SJSA1 (cell line): ENCODE measurements at regions not wholly inside any gene's neighbourhood (a gene's known extent, or its start where the extent isn't known, plus 50 kb on each side); places are given as distances from the start of the nearest gene placed in this dataset.

Experiments used
- DNase-seq, 2 experiments: peaks; one replicate each; pipeline ENCODE4 v3.0.0-alpha.2; 2015 to 2020; ENCODE audit warnings: low spot score in 2 of 2, low read depth in 1 of 2
- H3K27ac ChIP-seq: fragments of 250-450 bp; sonication (Bioruptor Pico); 2 replicates; pipeline ENCODE4 v1.5.1; 2020; ENCODE audit warnings: mild to moderate bottlenecking, moderate library complexity
- H3K27me3 ChIP-seq: fragments of 250-450 bp; sonication (Bioruptor Pico); replicated peaks from 2 replicates; pipeline ENCODE4 v1.5.1; 2020; ENCODE audit warnings: mild to moderate bottlenecking, moderate library complexity
- H3K36me3 ChIP-seq: fragments of 250-450 bp; sonication (Bioruptor Pico); 2 replicates; pipeline ENCODE4 v1.5.1; 2020; ENCODE audit warnings: mild to moderate bottlenecking
- H3K4me1 ChIP-seq: fragments of 250-450 bp; sonication (Bioruptor Pico); replicated peaks from 2 replicates; pipeline ENCODE4 v1.6.1; 2021; ENCODE audit warnings: mild to moderate bottlenecking
- H3K4me3 ChIP-seq: fragments of 250-450 bp; sonication (Bioruptor Pico); 2 replicates; pipeline ENCODE4 v1.5.1; 2020; ENCODE audit warnings: mild to moderate bottlenecking
- H3K9me3 ChIP-seq: fragments of 250-450 bp; sonication (Bioruptor Pico); replicated peaks from 2 replicates; pipeline ENCODE4 v1.5.1; 2020; ENCODE audit warnings: mild to moderate bottlenecking

GRCh38 chr11:122193457-122193856 is 77.4 kb upstream of the BLID start:
- Histone ChIP-seq H3K27ac (peak overlapping the region; percentile 41), H3K9me3 (no peaks in the 10 kb centered on the region), H3K27me3 (no peaks in the 10 kb centered on the region), H3K36me3 (no peaks in the 10 kb centered on the region), H3K4me3 (no peak overlapping the region), H3K4me1 (peaks cover 68% of the 10 kb centered on the region)
- no peak for DNase-seq

DNA sequence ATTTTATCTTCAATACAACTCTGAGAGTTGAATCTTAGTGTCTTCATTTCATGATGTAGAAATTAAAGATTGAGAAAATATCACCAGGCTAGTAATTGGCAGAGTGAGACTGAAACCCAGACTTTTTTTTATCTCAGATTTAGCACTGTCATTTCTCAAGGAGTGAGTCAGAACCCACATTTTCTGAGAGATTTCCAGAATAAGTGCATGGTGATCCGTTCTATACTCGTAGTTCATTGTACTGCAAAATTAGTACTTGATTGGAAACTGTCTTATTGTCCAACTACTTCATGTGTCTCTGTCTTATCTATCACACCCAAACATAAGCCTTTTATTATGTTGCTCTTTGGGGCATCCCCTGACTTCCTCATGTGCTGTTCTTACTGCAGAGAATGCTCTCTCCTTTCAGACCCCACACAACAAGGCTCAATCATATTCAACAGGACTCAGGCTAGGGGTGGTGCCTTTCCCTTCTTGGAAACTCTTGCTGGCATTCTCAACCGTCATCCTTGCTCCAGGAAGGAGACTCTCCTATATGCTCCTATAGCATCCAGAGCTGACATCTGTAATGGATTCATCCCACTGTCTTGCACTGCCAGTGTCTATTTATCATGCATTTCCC is 76.7 kb upstream of the BLID start:
- H3K4me1 ChIP-seq = peaks cover 66% of the 10 kb centered on the region
- H3K36me3 ChIP-seq = no peaks in the 10 kb centered on the region
- H3K4me3 ChIP-seq = no peak overlapping the region
- H3K9me3 ChIP-seq = no peaks in the 10 kb centered on the region
- H3K27me3 ChIP-seq = no peaks in the 10 kb centered on the region
- no peak for DNase-seq
- peak overlapping the region; percentile 41 for H3K27ac ChIP-seq

GRCh38 chr11:122190768-122191167 is 74.8 kb upstream of the BLID start:
- H3K27ac ChIP-seq = no peak overlapping the region
- peaks cover 49% of the 10 kb centered on the region for H3K4me1 ChIP-seq

DNA sequence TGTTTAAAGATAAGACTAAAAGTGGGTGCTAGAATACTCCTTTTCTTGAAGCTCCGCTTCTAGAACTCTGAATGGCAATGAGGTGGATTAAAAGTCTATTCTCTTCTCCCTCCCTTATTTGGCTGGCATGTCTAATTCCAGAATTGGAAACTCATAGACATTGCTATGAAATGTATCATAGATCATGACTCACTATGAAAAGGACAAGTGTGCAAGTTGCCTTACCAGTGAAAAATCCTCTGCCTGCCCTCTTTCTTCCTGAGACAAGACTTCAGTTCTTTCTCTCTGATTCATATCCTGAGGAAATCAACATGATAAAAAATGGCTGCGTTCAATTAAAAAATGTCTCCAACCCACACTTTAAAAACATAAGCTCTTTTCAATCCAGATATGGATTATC is 73.2 kb upstream of the BLID start:
- peak; percentile 63 to 77 for DNase-seq
- no peaks in the 10 kb centered on the region for H3K36me3 ChIP-seq
- H3K27ac ChIP-seq = peak overlapping the region; percentile 88
- H3K4me1 ChIP-seq = peaks cover 45% of the 10 kb centered on the region
- H3K9me3 ChIP-seq = no peaks in the 10 kb centered on the region
- no peaks in the 10 kb centered on the region for H3K27me3 ChIP-seq
- H3K4me3 ChIP-seq = no peak overlapping the region

More at GRCh38 chr11:122190768-122191167, 74.8 kb upstream of the BLID start:
- no peaks in the 10 kb centered on the region for H3K9me3 ChIP-seq
- H3K27me3 ChIP-seq = no peaks in the 10 kb centered on the region
- H3K36me3 ChIP-seq = no peaks in the 10 kb centered on the region
- no peak for DNase-seq
- H3K4me3 ChIP-seq = no peak overlapping the region

DNA sequence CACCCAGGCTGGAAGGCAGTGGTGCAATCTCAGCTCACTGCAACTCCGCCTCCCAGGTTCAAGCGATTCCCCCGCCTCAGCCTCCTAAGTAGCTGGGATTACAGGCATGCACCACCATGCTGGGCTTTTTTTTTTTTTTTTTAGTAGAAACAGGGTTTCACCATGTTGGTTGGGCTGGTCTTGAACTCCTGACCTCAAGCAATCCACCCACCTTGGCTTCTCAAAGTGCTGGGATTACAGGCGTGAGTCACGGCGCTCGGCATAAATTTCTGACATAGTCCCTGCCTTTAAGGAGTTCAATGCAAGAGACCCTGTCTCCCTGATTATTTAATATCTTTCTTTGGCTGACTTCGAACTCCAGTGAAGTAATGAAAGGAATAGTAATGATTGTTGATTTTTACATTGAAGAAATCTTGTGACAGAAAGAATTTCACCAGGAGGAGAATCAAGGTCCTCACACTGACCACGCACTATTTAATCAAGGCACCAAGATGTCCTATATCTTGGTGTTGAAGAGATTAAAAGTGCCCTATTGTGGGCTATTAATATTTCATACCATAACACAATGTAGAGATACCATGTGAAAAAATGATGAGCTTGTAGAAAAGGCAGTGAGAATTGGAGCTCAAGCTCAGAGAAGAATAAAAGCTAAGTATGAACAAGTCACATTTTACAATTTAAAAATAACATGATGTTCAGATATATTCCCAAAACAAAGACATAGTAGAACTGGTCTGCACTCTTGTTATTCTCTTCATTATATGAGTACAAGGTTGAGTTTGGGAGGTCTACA is 71.6 kb upstream of the BLID start:
- Histone ChIP-seq H3K27ac (peak overlapping the region; percentile 88; the same call in 1 of the 2 replicates), H3K4me3 (no peak overlapping the region), H3K4me1 (peaks cover 28% of the 10 kb centered on the region), H3K27me3 (no peaks in the 10 kb centered on the region), H3K36me3 (no peaks in the 10 kb centered on the region), H3K9me3 (no peaks in the 10 kb centered on the region)
- no peak for DNase-seq

DNA sequence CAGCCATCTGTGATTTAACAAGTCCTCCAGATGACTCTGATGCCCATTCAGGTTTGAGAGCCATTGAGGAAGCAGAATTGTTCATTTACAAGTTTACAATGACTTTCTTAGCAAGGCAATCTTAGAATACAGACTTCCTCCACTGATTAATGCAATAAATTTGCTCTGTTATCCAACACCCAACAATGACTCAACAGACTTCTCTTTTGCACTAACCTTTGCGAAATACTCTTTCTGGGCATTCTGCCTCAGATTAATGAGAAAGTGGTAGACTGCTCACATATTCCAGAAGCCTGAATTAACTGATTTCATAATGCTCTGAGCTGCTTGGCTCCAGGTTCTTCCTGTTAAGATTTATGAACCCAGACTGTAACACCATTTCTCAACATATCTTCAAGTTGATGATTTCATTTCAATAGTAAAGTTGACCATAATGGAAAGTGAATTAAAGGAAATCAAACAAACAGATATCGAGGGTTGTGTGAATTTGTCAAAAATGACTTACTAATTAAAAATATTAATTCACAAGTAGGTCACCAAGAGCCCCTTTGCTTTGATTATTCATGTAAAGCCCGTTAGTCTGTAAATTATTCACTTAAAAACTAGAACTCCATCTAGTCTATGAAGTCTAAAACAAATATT is 70.5 kb upstream of the BLID start:
- peaks cover 30% of the 10 kb centered on the region for H3K4me1 ChIP-seq
- H3K4me3 ChIP-seq = no peak overlapping the region
- H3K36me3 ChIP-seq = no peaks in the 10 kb centered on the region
- no peak overlapping the region for H3K27ac ChIP-seq
- DNase-seq = no peak
- no peaks in the 10 kb centered on the region for H3K9me3 ChIP-seq
- no peaks in the 10 kb centered on the region for H3K27me3 ChIP-seq

DNA sequence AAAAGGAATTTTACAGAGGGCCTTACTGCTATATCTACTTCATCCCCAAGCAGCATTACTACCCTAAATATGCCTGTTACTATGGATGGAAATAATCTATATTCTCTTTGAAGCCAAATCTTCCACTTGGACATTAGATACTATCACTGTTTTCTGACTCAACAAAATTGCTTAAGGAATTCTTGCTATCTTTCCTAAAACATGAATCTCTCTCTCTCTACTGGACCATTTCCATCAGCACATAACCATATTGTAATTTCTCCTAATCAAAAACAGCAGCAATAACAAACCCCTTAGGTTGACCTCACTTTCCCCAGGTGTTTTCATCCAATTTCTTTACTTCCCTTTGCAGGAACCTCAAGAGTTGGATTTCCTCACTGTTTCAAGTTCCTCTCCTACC is 67.9 kb upstream of the BLID start:
- DNase-seq = no peak
- Histone ChIP-seq H3K4me3 (no peak overlapping the region), H3K27me3 (no peaks in the 10 kb centered on the region), H3K27ac (no peak overlapping the region), H3K9me3 (no peaks in the 10 kb centered on the region), H3K4me1 (peaks cover 38% of the 10 kb centered on the region), H3K36me3 (no peaks in the 10 kb centered on the region)

DNA sequence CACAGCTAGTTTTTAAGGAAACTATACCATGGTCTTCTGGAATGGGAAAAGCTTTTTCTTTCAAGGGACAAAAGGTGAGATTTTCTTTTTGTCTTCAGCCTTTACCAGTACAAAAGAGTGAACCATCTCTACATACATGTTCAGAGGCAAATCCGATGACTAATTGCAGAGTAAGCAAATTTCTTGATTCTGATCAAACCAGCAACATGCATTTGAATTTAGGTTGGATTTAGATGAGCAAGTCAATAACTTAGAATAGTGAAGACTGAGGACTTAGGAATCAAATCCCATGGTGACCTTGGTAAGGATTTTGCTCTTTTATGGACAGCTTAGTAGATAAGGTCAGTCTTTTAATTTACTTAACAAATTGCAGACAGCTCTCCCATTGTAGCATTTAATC is 65.9 kb upstream of the BLID start:
- H3K9me3 ChIP-seq = no peaks in the 10 kb centered on the region
- no peak for DNase-seq
- peaks cover 48% of the 10 kb centered on the region for H3K4me1 ChIP-seq
- H3K4me3 ChIP-seq = no peak overlapping the region
- H3K27me3 ChIP-seq = no peaks in the 10 kb centered on the region
- H3K27ac ChIP-seq = no peak overlapping the region
- H3K36me3 ChIP-seq = peaks cover 5% of the 10 kb centered on the region; the same call in 1 of the 2 replicates

DNA sequence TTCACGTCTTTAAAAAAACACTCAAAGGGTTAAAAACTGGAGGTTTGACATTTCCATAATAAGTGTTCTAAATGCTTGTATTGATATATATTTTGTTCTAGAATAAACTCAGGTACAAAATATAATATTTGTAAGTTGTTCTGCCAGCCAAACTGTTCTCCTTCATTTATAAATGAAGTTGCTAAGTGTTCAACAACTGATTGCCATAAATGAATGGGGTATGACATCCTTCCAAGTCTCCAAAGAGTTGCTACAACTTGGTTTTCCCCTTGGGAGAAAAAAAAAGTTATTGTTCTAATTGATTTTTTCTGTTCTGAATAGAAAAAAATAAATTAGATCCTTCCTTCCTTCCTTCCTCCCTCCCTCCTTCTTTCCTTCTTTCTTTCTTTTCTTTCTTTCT is 65.4 kb upstream of the BLID start:
- Histone ChIP-seq H3K9me3 (no peaks in the 10 kb centered on the region), H3K4me3 (no peak overlapping the region), H3K4me1 (peaks cover 52% of the 10 kb centered on the region), H3K36me3 (peaks cover 10% of the 10 kb centered on the region; the same call in 1 of the 2 replicates), H3K27ac (peak overlapping the region; percentile 79), H3K27me3 (no peaks in the 10 kb centered on the region)
- no peak for DNase-seq

- Histone ChIP-seq H3K36me3 (peaks cover 19% of the 10 kb centered on the region; the same call in 1 of the 2 replicates), H3K27ac (peak overlapping the region; percentile 79), H3K9me3 (no peaks in the 10 kb centered on the region), H3K4me3 (peak overlapping the region; percentile 36), H3K27me3 (no peaks in the 10 kb centered on the region), H3K4me1 (peaks cover 61% of the 10 kb centered on the region)
- DNase-seq = peak; percentile 76 to 78
Measured at GRCh38 chr11:122179961-122180834, 64.2 kb upstream of the BLID start.

GRCh38 chr11:122178795-122179194 is 62.8 kb upstream of the BLID start:
- H3K27me3 ChIP-seq = no peaks in the 10 kb centered on the region
- DNase-seq = no peak
- peaks cover 19% of the 10 kb centered on the region; the same call in 1 of the 2 replicates for H3K36me3 ChIP-seq
- H3K27ac ChIP-seq = peak overlapping the region; percentile 79
- H3K4me1 ChIP-seq = peaks cover 67% of the 10 kb centered on the region
- peak overlapping the region; percentile 36 for H3K4me3 ChIP-seq
- no peaks in the 10 kb centered on the region for H3K9me3 ChIP-seq

DNA sequence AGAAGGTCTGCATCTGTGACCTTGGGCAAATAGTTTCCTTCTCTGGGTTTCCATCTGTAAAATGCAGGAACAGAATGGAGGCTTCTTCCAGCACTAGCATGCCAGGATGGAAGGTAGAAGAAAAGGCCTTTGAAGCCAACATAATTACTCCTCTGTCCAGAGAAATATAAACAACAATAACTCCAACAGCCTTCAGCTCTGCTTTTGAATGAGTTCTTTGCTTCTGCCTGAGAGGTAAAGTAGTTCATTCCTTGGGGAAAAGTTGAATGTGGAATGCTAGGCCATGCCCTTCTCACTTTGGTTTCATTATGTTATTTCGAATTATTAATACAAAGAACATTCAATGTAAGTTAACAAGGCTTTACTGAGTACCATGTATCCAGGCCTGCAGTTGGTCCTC is 61.2 kb upstream of the BLID start:
- no peak overlapping the region for H3K27ac ChIP-seq
- no peak for DNase-seq
- no peaks in the 10 kb centered on the region for H3K27me3 ChIP-seq
- peaks cover 79% of the 10 kb centered on the region for H3K4me1 ChIP-seq
- H3K9me3 ChIP-seq = no peaks in the 10 kb centered on the region
- H3K4me3 ChIP-seq = no peak overlapping the region
- peaks cover 19% of the 10 kb centered on the region; the same call in 1 of the 2 replicates for H3K36me3 ChIP-seq

DNA sequence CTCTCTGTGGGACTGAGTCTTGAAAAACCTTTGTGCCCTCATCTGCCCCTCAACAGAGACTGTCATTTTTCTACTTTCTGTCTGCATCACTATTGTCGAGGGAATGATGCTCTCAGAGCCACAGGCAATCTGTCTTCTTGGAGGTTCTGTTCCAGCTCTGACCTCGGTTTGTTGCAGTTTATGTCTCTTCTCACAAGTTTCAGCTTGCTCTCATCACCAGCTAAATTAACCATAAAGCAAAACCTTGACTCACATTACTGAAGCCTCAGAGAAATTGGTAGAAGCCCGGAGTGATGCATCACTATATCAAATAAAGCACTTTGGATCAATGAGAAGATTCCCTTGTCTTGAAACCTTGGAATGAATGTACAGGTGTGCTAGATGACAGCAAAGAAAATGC is 60.6 kb upstream of the BLID start:
- H3K4me3 ChIP-seq = no peak overlapping the region
- DNase-seq = no peak
- H3K27ac ChIP-seq = no peak overlapping the region
- H3K36me3 ChIP-seq = peaks cover 19% of the 10 kb centered on the region; the same call in 1 of the 2 replicates
- no peaks in the 10 kb centered on the region for H3K27me3 ChIP-seq
- peaks cover 78% of the 10 kb centered on the region for H3K4me1 ChIP-seq
- no peaks in the 10 kb centered on the region for H3K9me3 ChIP-seq
